GM18507 (cell line): ENCODE measurements at regions not wholly inside any gene's neighbourhood (a gene's known extent, or its start where the extent isn't known, plus 50 kb on each side); places are given as distances from the start of the nearest gene placed in this dataset.
A peak's percentile ranks its signal among the peaks of the same experiment; 100 is the strongest.

Experiments
- DNase-seq: peaks from one replicate; pipeline ENCODE4 v3.0.0; 2011; ENCODE audit warnings: low read depth; ENCODE audit not compliant: insufficient read length; ENCODE audit errors: extremely low spot score
- FAIRE-seq: peaks from 2 replicates; lab custom pipeline; 2011; peaks lifted over from hg19 to GRCh38; lab: Jason Lieb, UNC

- DNase-seq (no peak), FAIRE-seq (peak; percentile 33)
Measured at GRCh38 chr4:111649308-111649707, 495.9 kb upstream of the FAM241A start.

- DNase-seq (no peak), FAIRE-seq (no peak)
Measured at GRCh38 chr4:111650146-111650545, 495.1 kb upstream of the FAM241A start.

- FAIRE-seq = no peak
- DNase-seq = no peak
Measured at GRCh38 chr4:111650674-111651086, 494.6 kb upstream of the FAM241A start.

GRCh38 chr4:111652236-111652635 is 493.0 kb upstream of the FAM241A start:
- no peak for FAIRE-seq

GRCh38 chr4:111652986-111653385 is 492.3 kb upstream of the FAM241A start:
- DNase-seq (no peak), FAIRE-seq (no peak)

More at GRCh38 chr4:111652236-111652635, 493.0 kb upstream of the FAM241A start:
- DNase-seq = no peak

GRCh38 chr4:111662496-111662895 is 482.8 kb upstream of the FAM241A start:
- DNase-seq (no peak), FAIRE-seq (no peak)

- no peak for FAIRE-seq
Measured at GRCh38 chr4:111664308-111664945, 480.8 kb upstream of the FAM241A start.

GRCh38 chr4:111666826-111667360 is 478.4 kb upstream of the FAM241A start:
- FAIRE-seq (no peak), DNase-seq (no peak)

More at GRCh38 chr4:111664308-111664945, 480.8 kb upstream of the FAM241A start:
- no peak for DNase-seq

- DNase-seq (no peak), FAIRE-seq (no peak)
Measured at GRCh38 chr4:111671756-111672155, 473.5 kb upstream of the FAM241A start.

GRCh38 chr4:111675746-111676145 is 469.5 kb upstream of the FAM241A start:
- no peak for DNase-seq
- FAIRE-seq = no peak

- no peak for DNase-seq
- no peak for FAIRE-seq
Measured at GRCh38 chr4:111676533-111676932, 468.7 kb upstream of the FAM241A start.

GRCh38 chr4:111678479-111678878 is 466.8 kb upstream of the FAM241A start:
- no peak for DNase-seq
- no peak for FAIRE-seq

- FAIRE-seq (no peak), DNase-seq (no peak)
Measured at GRCh38 chr4:111678908-111679307, 466.3 kb upstream of the FAM241A start.

- FAIRE-seq (no peak), DNase-seq (no peak)
Measured at GRCh38 chr4:111681270-111681669, 464.0 kb upstream of the FAM241A start.

- FAIRE-seq (no peak), DNase-seq (no peak)
Measured at GRCh38 chr4:111681751-111682150, 463.5 kb upstream of the FAM241A start.

- DNase-seq = no peak
- FAIRE-seq = no peak
Measured at GRCh38 chr4:111685205-111685604, 460.0 kb upstream of the FAM241A start.

- DNase-seq (no peak), FAIRE-seq (no peak)
Measured at GRCh38 chr4:111689214-111689613, 456.0 kb upstream of the FAM241A start.

GRCh38 chr4:111689731-111690130 is 455.5 kb upstream of the FAM241A start:
- DNase-seq = no peak
- FAIRE-seq = no peak

GRCh38 chr4:111693758-111694157 is 451.5 kb upstream of the FAM241A start:
- FAIRE-seq (no peak), DNase-seq (no peak)

GRCh38 chr4:111695677-111696076 is 449.6 kb upstream of the FAM241A start:
- FAIRE-seq = no peak
- no peak for DNase-seq

- FAIRE-seq (no peak), DNase-seq (no peak)
Measured at GRCh38 chr4:111696505-111696904, 448.7 kb upstream of the FAM241A start.
